Testis (tissue), 2 donors: ENCODE measurements at regions not wholly inside any gene's neighbourhood (a gene's known extent, or its start where the extent isn't known, plus 50 kb on each side); places are given as distances from the start of the nearest gene placed in this dataset.

ENCODE experiments used
- CTCF ChIP-seq, 3 experiments: fragments of 450-650 bp in 2 of 3; fragments of 200-600 bp in 1 of 3; sonication (generic) in 1 of 3; IDR thresholded peaks; one replicate each; pipeline ENCODE4 v1.5.1; 2016 to 2019; ENCODE audit warnings: antibody characterized with exemption in 3 of 3, mild to moderate bottlenecking in 2 of 3, moderate library complexity in 1 of 3
- POLR2A ChIP-seq: fragments of 450-650 bp; IDR thresholded peaks from one replicate; pipeline ENCODE4 v1.6.1; 2017; ENCODE audit warnings: antibody characterized with exemption, mild to moderate bottlenecking, moderate library complexity

DNA sequence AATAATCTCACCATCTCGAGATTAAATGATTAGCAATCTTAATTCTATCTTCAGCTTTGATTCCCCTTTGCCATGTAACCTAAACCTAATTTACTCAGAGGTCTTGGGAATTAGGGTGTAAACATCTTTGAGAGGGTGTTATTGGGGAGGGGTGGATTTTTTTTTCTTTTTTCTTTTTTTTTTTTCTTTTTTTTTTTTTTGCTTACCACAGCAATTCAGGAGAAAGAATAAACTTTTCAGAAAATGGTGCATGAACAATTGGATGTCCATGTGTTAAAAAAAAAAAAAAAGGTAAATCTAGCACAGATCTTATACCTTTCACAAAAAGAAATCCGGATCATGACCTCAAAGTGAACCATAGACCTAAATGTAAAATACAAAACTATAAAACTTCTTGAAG, 160.8 kb upstream of the FANCL start:
- TF ChIP-seq CTCF (IDR thresholded peaks at IDR 0.05) (no peak), POLR2A (no peak)
